HCT116 (cell line): ENCODE measurements at regions not wholly inside any gene's neighbourhood (a gene's known extent, or its start where the extent isn't known, plus 50 kb on each side); places are given as distances from the start of the nearest gene placed in this dataset.

ENCODE experiments used
- ATAC-seq: fragments of 200-7000 bp; cut with Tn5 transposase; 2 replicates; pipeline ENCODE4 v1.9.1; 2020; ENCODE audit warnings: mild to moderate bottlenecking, moderate library complexity
- BruUV-seq: library from RNA; stranded (reverse); fragments of 400-500 nt; replicated peaks from 2 replicates; lab custom pipeline; 2021; lab: Mats Ljungman, UMichigan
- CTCF ChIA-PET: fragments of 300-600 bp; sonication (Branson Sonifier 250); formaldehyde crosslinking; loops from one replicate; lab custom pipeline; 2021; ENCODE audit warnings: antibody characterized with exemption; lab: Charles Lee
- POLR2A ChIA-PET: fragments of 300-600, 350-600 bp; sonication (Branson Sonifier 250); formaldehyde crosslinking; loops from one replicate; lab custom pipeline; 2021; ENCODE audit warnings: antibody characterized with exemption; lab: Charles Lee
- RAD21 ChIA-PET, 2 experiments: fragments of 300-600 bp; sonication (Branson Sonifier 250); formaldehyde crosslinking; loops; one replicate each; lab custom pipeline; 2023; ENCODE audit warnings: low total read pairs in 2 of 2; ENCODE audit not compliant: uncharacterized antibody in 2 of 2, unreplicated experiment in 2 of 2, low non-redundant PET in 1 of 2; lab: Charles Lee
- DNase-seq: peaks from one replicate; pipeline ENCODE4 v3.0.0-alpha.2; 2010; ENCODE audit warnings: low read depth, low spot score
- H2AFZ ChIP-seq: fragments of 200-600 bp; shearing (Covaris generic), sonication (generic); 2 replicates; pipeline ENCODE4 v1.6.1; 2017; ENCODE audit warnings: low read depth, mixed run types, mixed read lengths, antibody characterized with exemption, low read length; ENCODE audit not compliant: poor library complexity, severe bottlenecking
- H3K27ac ChIP-seq: 2 replicates; pipeline ENCODE4 v1.5.1; 2012; ENCODE audit warnings: low read depth, low read length
- H3K27me3 ChIP-seq: fragments of 200-600 bp; sonication (generic); 2 replicates; pipeline ENCODE4 v1.6.1; 2016; ENCODE audit warnings: mixed run types, low read length, mixed read lengths; ENCODE audit not compliant: insufficient read depth
- H3K36me3 ChIP-seq, 2 experiments: fragments of 200-500 bp in 1 of 2; fragments of 200-600 bp in 1 of 2; sonication (Bioruptor generic) in 1 of 2; sonication (generic) in 1 of 2; 2 replicates each; pipeline versions ENCODE4 v1.5.1 to v1.6.1; 2014 to 2016; ENCODE audit warnings: low read length in 2 of 2, inconsistent platforms in 1 of 2, mixed read lengths in 1 of 2, mixed run types in 1 of 2; ENCODE audit not compliant: insufficient read depth in 2 of 2, control insufficient read depth in 1 of 2
- H3K4me1 ChIP-seq, 2 experiments: fragments of 200-600 bp in 1 of 2; sonication (generic) in 1 of 2; 2 replicates each; pipeline versions ENCODE4 v1.5.1 to v1.6.1; 2012 to 2017; ENCODE audit warnings: low read length in 2 of 2, inconsistent platforms in 1 of 2, mild to moderate bottlenecking in 1 of 2, mixed read lengths in 1 of 2, mixed run types in 1 of 2, moderate library complexity in 1 of 2; ENCODE audit not compliant: insufficient read depth in 2 of 2, control insufficient read depth in 1 of 2
- H3K4me2 ChIP-seq: fragments of 200-600 bp; sonication (generic); 2 replicates; pipeline ENCODE4 v1.6.1; 2017; ENCODE audit warnings: mixed run types, low read length, mixed read lengths
- H3K4me3 ChIP-seq, 2 experiments: fragments of 200-600 bp in 1 of 2; sonication (generic) in 1 of 2; replicated peaks in 1 of 2; 2 replicates each; pipeline ENCODE4 v1.5.1; 2011 to 2016; ENCODE audit warnings: low read length in 2 of 2, control low read depth in 1 of 2, low read depth in 1 of 2, mild to moderate bottlenecking in 1 of 2, mixed read lengths in 1 of 2, mixed run types in 1 of 2
- H3K79me2 ChIP-seq: fragments of 200-600 bp; sonication (generic); 2 replicates; pipeline ENCODE4 v1.6.1; 2017; ENCODE audit warnings: mild to moderate bottlenecking, mixed run types, low read length, moderate library complexity, mixed read lengths; ENCODE audit not compliant: insufficient read depth
- H3K9ac ChIP-seq: fragments of 200-600 bp; sonication (generic); 2 replicates; pipeline ENCODE4 v1.6.1; 2016; ENCODE audit warnings: low read length, mixed read lengths
- H3K9me2 ChIP-seq: fragments of 200-600 bp; sonication (generic), shearing (Covaris generic); 2 replicates; pipeline ENCODE4 v1.6.1; 2017; ENCODE audit warnings: mixed run types, mild to moderate bottlenecking, moderate library complexity; ENCODE audit not compliant: insufficient read depth
- H3K9me3 ChIP-seq, 2 experiments: fragments of 200-500 bp in 1 of 2; fragments of 200-600 bp in 1 of 2; sonication (Bioruptor generic) in 1 of 2; sonication (generic) in 1 of 2; 2 replicates each; pipeline ENCODE4 v1.6.1; 2014 to 2017; ENCODE audit warnings: low read length in 2 of 2, mixed read lengths in 2 of 2, inconsistent platforms in 1 of 2, low read depth in 1 of 2, mild to moderate bottlenecking in 1 of 2, mixed run types in 1 of 2, moderate library complexity in 1 of 2; ENCODE audit not compliant: control insufficient read depth in 1 of 2, insufficient read depth in 1 of 2
- H4K20me1 ChIP-seq: fragments of 200-600 bp; sonication (generic), shearing (Covaris generic); 2 replicates; pipeline ENCODE4 v1.6.1; 2017; ENCODE audit warnings: mixed run types, mild to moderate bottlenecking, moderate library complexity; ENCODE audit not compliant: insufficient read depth
- CEBPB ChIP-seq: IDR thresholded peaks from 2 replicates; pipeline ENCODE4 v1.6.1; 2012; ENCODE audit warnings: low read depth
- EGR1 ChIP-seq: IDR thresholded peaks from 2 replicates; pipeline ENCODE4 v1.6.1; 2012; ENCODE audit warnings: low read depth
- ELF1 ChIP-seq: IDR thresholded peaks from 2 replicates; pipeline ENCODE4 v1.6.1; 2012; ENCODE audit warnings: low read depth, borderline replicate concordance
- EZH2phosphoT487 ChIP-seq: fragments of 200-600 bp; IDR thresholded peaks from 2 replicates; pipeline ENCODE4 v1.6.1; 2018; ENCODE audit warnings: antibody characterized with exemption, borderline replicate concordance
- FOSL1 ChIP-seq: IDR thresholded peaks from 2 replicates; pipeline ENCODE4 v1.6.1; 2012; ENCODE audit warnings: low read depth
- JUND ChIP-seq: IDR thresholded peaks from 2 replicates; pipeline ENCODE4 v1.6.1; 2012
- POLR2AphosphoS5 ChIP-seq: IDR thresholded peaks from 2 replicates; pipeline ENCODE4 v1.6.1; 2011; ENCODE audit warnings: mild to moderate bottlenecking, low read depth, low read length, moderate library complexity
- RAD21 ChIP-seq: IDR thresholded peaks from 2 replicates; pipeline ENCODE4 v1.6.1; 2012; ENCODE audit warnings: low read depth, mild to moderate bottlenecking
- SIN3A ChIP-seq: IDR thresholded peaks from 2 replicates; pipeline ENCODE4 v1.6.1; 2012; ENCODE audit warnings: low read depth
- SRF ChIP-seq: IDR thresholded peaks from 2 replicates; pipeline ENCODE4 v1.6.1; 2012; ENCODE audit warnings: low read depth
- YY1 ChIP-seq: IDR thresholded peaks from 2 replicates; pipeline ENCODE4 v1.6.1; 2011; ENCODE audit warnings: low read length, low read depth, moderate library complexity, mild to moderate bottlenecking; ENCODE audit not compliant: insufficient replicate concordance; ENCODE audit errors: extremely low read depth
- ZNF274 ChIP-seq: fragments of 200-500 bp; sonication (Bioruptor generic); IDR thresholded peaks from 2 replicates; pipeline ENCODE4 v1.6.1; 2014; ENCODE audit warnings: mild to moderate bottlenecking, low read depth, low read length, inconsistent platforms
- intact Hi-C: fragments of 100-400 bp; cut with micrococcal nuclease; formaldehyde crosslinking; loops from 2 replicates; pipeline ENCODE4 v1.10.0; 2022
- TF ChIP-seq, protein P1 (sequence below): IDR thresholded peaks from 2 replicates; pipeline ENCODE4 v1.6.1; 2012

DNA sequence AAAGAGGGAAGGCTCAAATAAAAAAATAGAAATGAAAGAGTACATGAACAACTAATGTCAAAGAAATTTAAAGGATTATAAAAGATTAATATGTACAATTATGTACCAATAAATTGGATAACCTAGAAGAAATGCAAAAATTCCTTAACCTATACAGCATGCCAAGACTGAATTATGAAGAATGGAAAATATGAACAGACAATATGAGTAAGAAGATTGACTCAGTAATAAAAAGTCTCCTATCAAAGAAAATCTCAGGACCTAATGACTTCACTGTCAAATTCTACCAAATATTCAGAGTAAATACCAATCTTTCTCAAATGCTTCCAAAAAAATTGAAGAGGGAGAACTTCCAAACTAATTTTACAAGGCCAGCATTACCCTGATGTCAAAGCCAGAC is 120.2 kb upstream of the SPOPL start:
- CTCF ChIA-PET, result no interaction called here
- H3K36me3 ChIP-seq, result no peaks in the 10 kb centered on the region
- no TSS peak for BruUV-seq
- ATAC-seq (no peak), DNase-seq (no peak)
- H3K9me3 ChIP-seq, result no peaks in the 10 kb centered on the region
- H3K27ac ChIP-seq, result no peak overlapping the region
- no peak overlapping the region for H3K9ac ChIP-seq
- H3K9me2 ChIP-seq, result no peaks in the 10 kb centered on the region
- RAD21 ChIA-PET, result no interaction called here
- POLR2A ChIA-PET, result no interaction called here
- no peaks in the 10 kb centered on the region for H4K20me1 ChIP-seq
- H2AFZ ChIP-seq, result no peak overlapping the region
- intact Hi-C loops, result no loop called here
- H3K4me3 ChIP-seq, result no peak overlapping the region
- no peak for TF ChIP-seq YY1
- TF ChIP-seq RAD21, result no peak
- TF ChIP-seq POLR2AphosphoS5, result no peak
- TF ChIP-seq, all 23 proteins: peak for 0
- no peaks in the 10 kb centered on the region for H3K27me3 ChIP-seq
- H3K79me2 ChIP-seq, result no peaks in the 10 kb centered on the region
- no peaks in the 10 kb centered on the region for H3K4me1 ChIP-seq
- H3K4me2 ChIP-seq, result no peak overlapping the region

- no peak for ATAC-seq
- CTCF ChIA-PET, result no interaction called here
- intact Hi-C loops, result no loop called here
Measured at GRCh38 chr2:138382672-138383071, 118.9 kb upstream of the SPOPL start.

More at GRCh38 chr2:138382672-138383071, 118.9 kb upstream of the SPOPL start:
- Histone ChIP-seq H3K9me2 (no peaks in the 10 kb centered on the region), H3K9me3 (no peaks in the 10 kb centered on the region), H3K27me3 (no peaks in the 10 kb centered on the region), H3K4me2 (no peak overlapping the region), H3K9ac (no peak overlapping the region), H3K36me3 (no peaks in the 10 kb centered on the region), H3K27ac (no peak overlapping the region), H4K20me1 (no peaks in the 10 kb centered on the region), H3K4me3 (no peak overlapping the region), H2AFZ (no peak overlapping the region), H3K79me2 (no peaks in the 10 kb centered on the region), H3K4me1 (no peaks in the 10 kb centered on the region)
- ChIA-PET POLR2A (no interaction called here), RAD21 (no interaction called here)
- no peak for DNase-seq
- TF ChIP-seq SRF, result no peak
- no peak for TF ChIP-seq EGR1
- no peak for TF ChIP-seq ZNF274
- no peak for TF ChIP-seq POLR2AphosphoS5
- TF ChIP-seq YY1, result no peak
- no peak for TF ChIP-seq EZH2phosphoT487
- TF ChIP-seq JUND, result no peak
- no peak for TF ChIP-seq ELF1
- no peak for TF ChIP-seq FOSL1
- no peak for TF ChIP-seq CEBPB
- no peak for TF ChIP-seq SIN3A
- TF ChIP-seq, protein P1, sequence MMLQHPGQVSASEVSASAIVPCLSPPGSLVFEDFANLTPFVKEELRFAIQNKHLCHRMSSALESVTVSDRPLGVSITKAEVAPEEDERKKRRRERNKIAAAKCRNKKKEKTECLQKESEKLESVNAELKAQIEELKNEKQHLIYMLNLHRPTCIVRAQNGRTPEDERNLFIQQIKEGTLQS, result no peak
- no TSS peak for BruUV-seq
